Ishikawa (cell line): ENCODE measurements at regions not wholly inside any gene's neighbourhood (a gene's known extent, or its start where the extent isn't known, plus 50 kb on each side); places are given as distances from the start of the nearest gene placed in this dataset.

Source experiments
- CEBPB ChIP-seq: IDR thresholded peaks from 2 replicates; pipeline ENCODE4 v1.6.1; 2012
- CREB1 ChIP-seq: IDR thresholded peaks from 2 replicates; pipeline ENCODE4 v1.6.1; 2012; ENCODE audit warnings: low read depth
- EGR1 ChIP-seq: IDR thresholded peaks from 2 replicates; pipeline ENCODE4 v1.6.1; 2012
- EP300 ChIP-seq: IDR thresholded peaks from 2 replicates; pipeline ENCODE4 v1.6.1; 2012; ENCODE audit warnings: borderline replicate concordance
- NFIC ChIP-seq: IDR thresholded peaks from 2 replicates; pipeline ENCODE4 v1.6.1; 2012
- RAD21 ChIP-seq: IDR thresholded peaks from 2 replicates; pipeline ENCODE4 v1.6.1; 2012; ENCODE audit warnings: low read depth
- REST ChIP-seq: IDR thresholded peaks from 2 replicates; pipeline ENCODE4 v1.6.1; 2012; ENCODE audit warnings: low read depth, mild to moderate bottlenecking
- TAF1 ChIP-seq: IDR thresholded peaks from 2 replicates; pipeline ENCODE4 v1.6.1; 2012; ENCODE audit warnings: low read depth, mild to moderate bottlenecking
- TCF12 ChIP-seq: IDR thresholded peaks from 2 replicates; pipeline ENCODE4 v1.6.1; 2012; ENCODE audit warnings: low read depth
- TEAD4 ChIP-seq: IDR thresholded peaks from 2 replicates; pipeline ENCODE4 v1.6.1; 2012
- YY1 ChIP-seq: IDR thresholded peaks from 2 replicates; pipeline ENCODE4 v1.6.1; 2012; ENCODE audit warnings: low read depth

GRCh38 chr14:71529848-71530247 lies 402.4 kb upstream of the RGS6 start:
- TF ChIP-seq YY1 (no peak), EGR1 (no peak), REST (no peak), EP300 (no peak), TAF1 (no peak), CREB1 (no peak), CEBPB (no peak), NFIC (no peak), TEAD4 (no peak), TCF12 (no peak), RAD21 (no peak)
